Stimulated activated CD4-positive, alpha-beta T cell treated with anti-CD3 and anti-CD28 coated beads, Interleukin-12 subunit alpha, Interleukin-12 subunit beta, amount 100 ng/mL, for 24 hours (primary cell): ENCODE measurements at regions not wholly inside any gene's neighbourhood (a gene's known extent, or its start where the extent isn't known, plus 50 kb on each side); places are given as distances from the start of the nearest gene placed in this dataset.
"Not testable (repeated sequence)": the region's sequence is repeated elsewhere in the genome, so short reads cannot be mapped to it uniquely, and the experiment has no call there.

Experiments
- DNase-seq, 2 experiments: peaks; one replicate each; pipeline ENCODE4 v3.0.0-alpha.2; 2020; ENCODE audit warnings: low read depth in 2 of 2

DNA sequence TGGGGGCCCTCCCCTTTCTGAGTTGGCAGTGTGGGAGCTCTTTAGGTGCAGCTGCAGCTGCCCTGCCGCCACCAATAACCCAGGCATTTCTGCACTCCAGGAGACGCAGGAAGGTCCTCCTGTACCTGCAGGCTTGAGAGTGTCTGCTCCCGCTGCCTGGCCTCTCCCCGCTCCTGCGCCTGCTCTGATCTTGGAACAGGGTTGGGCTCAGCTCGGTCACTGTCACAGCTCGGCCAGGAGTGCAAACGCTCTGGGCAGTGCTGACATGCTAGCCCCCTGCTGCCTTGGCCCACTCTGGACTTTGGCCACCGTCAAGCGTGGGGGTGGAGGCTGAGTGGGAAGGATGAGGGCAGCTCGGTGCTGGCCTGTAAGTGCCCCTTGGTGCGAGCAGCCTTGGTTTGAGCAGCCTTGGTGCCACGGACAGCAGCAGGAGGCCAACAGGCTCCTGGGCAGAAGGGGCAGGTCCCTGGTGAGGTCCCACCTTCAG, 738.1 kb upstream of the GJE1 start:
- no peak for DNase-seq

DNA sequence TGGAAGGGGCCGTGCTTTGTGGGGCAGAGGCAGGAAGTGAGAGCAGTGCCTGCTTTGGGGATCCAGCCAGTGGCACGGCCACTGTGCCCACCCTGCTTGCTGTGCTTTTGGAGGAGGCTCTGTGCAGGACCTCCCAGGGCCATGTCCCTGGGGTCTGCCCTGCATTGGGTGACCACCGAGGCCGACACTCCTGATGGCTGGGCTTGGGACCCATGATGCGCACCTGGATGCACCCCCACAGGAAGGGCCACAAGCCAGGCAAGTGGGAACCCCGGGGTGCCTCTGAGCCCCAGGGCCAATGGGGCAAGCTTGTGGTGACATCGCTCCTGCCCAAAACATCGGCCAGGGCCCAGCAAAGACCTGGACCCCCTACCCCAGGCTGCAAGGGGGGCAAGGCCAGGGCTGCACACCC, 738.6 kb upstream of the GJE1 start:
- no peak for DNase-seq

DNA sequence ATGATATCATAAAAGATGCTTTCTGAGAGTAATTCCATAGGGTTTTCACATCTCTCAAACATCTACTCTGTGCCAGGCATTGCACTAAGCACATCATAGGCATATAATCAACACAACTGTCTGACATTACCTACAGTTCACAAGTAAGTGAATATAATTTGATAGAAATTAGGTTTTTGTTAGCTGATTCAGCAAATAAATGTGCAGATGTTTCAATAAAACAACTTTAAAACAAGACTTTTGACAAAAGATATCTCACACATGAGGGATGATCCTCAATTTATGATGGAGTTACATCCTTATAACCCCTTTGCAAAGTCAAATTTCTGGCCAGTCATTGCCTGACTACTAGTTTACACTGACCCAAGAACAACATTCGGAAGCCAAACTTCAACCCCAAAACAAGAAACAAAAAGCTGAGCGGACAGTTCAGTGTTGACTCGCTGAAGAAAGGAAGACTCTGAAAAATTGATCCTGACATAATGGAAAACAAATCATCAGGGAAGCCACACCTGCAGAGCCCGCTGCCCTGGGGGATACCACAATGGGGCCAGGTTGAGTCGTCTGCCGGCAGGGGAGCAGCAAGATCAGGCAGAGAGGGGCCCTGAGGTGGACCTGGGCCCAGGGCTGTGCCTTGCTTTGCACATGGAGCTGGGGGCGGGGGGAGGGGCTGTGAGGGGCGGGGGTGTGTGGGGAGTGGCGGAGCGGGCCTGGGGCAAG, 739.2 kb upstream of the GJE1 start:
- no peak for DNase-seq

DNA sequence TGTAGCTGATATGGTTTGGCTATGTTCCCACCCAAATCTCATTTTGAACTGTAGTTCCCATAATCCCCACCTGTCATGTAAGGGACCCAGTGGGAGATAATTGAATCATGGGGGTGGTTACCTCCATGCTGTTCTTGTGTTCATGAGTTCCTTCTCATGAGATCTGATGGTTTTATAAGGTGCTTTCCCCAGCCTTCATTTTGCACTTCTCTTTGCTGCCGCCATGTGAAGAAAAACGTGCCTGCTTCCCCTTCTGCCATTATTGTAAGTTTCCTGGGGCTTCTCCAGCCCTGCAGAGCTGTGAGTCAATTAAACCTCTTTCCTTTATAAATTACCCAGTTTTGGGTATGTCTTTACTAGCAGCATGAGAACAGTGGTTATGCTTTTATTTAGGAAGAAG, 741.6 kb upstream of the GJE1 start:
- DNase-seq: not testable (repeated sequence)

DNA sequence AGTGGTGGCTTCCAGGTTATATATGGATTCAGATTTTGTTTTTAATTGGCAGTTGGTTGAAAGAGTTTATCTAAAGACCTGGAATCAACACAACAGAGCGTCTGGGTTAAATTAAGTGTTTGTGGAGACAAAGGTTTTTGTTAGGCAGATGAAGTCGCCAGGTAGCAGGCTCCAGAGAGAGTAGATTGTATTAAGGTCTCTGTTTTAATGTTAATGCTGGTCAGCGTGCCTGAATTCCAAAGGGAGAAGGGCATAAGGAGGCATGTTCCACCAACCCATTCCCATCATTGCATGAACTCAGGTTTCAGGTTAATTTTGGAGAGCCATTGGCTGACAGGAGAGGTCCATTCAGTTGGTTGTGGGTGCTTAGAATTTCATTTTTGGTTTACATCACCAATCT, 744.1 kb upstream of the GJE1 start:
- DNase-seq: no peak

DNA sequence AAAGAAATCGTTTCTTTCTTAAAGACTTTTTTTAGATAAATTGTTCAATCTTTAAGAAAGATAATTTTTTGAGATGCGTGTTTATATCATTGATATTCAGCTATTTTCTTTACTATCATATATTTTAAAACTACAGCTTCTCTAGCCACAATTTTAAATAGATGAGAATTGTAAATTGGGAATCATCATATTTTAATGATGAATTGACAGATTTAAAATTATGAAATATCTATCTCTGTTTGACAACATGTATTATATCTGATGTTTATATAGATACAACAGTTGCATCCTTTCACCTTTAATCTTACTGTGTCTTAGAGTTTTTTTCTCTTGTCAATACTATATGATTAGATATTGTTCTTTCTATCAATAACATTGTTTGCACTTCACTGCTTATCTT, 762.3 kb upstream of the GJE1 start:
- DNase-seq: no peak

DNA sequence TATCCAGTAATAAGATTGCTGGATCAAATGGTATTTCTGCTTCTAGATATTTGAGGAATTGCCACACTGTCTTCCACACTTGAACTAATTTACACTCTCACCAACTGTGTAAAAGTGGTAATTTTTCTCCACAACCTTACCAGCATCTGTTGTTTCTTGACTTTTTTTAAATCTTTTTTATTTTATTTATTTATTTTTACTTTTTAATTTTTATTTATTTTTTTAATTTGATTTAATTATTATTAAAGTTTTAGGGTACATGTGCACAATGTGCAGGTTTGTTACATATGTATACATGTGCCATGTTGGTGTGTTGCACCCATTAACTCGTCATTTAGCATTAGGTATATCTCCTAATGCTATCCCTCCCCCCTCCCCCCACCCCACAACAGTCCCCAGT, 765.9 kb upstream of the GJE1 start:
- DNase-seq: not testable (repeated sequence)

DNA sequence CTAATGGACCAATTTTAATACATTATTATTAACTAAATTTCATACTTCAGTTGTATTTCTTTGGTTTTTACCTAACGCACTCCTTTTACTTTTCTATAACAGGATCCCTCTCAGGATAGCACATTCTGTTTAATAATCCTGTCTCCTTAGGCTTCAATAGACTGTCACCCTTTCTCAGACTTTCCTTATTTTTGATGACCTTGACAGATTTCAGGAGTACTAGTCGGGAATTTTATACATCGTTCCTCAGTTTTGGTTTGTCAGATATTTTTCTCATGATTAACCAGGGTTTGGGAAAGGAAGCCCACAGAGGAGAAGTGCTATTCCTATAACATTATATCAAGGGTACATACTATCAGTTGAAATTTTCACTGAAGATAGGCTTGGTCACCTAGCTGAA, 768.0 kb upstream of the GJE1 start:
- DNase-seq: no peak

DNA sequence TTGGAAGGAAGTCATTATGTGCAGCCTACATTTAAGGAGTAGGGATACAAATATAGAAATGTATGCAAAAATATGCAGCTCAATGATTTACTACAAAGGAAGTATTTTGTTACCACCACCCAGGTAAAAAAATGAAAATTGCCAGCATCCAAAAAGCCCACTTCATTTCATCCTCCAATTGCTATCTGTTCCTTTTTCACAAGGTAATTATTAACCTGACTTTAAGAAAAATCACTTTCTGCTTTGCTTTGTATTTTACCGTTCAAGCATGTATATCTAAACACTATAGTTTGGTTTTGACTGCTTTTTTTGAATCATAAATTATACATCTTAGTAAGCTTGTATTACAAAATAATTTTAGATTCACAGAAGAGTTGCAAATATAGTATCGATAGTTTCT, 768.5 kb upstream of the GJE1 start:
- DNase-seq: no peak

DNA sequence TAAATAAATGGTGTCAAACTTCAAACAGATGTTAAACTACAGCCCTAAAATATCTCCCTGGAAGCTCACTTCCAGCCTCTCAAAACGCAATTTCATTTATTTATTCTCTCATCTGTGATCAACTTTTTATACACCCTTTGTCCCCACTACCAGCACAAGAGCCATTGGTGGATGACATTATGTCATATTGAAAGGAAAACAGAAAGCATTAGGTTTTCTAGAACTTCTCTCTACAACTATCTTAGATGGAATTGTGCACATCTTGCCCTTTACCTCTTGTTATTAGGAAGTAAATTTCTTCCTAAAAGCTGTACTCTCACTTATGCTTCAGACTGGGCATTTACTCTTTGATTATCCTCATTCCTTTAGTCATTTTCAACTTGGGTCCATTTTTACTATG, 771.2 kb upstream of the GJE1 start:
- no peak for DNase-seq

DNA sequence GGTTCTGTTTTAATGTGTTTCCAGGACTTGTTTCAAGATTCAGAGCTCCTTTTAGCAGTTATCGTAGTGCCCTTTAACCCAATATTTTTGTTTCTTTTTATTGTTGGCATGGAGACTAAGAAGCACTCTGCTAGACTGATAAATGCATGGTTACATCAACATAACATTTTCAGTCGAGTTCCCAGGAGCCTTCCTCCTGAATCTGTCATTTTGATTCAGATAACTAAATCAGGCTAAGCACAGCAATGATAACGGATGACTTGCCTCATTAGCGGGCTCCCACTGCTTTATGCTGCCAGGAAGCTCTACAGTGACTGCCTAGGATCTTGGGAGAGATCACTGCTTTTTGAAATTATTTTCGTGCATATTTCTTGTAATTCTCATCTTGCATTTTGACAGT, 772.8 kb upstream of the GJE1 start:
- DNase-seq: no peak

DNA sequence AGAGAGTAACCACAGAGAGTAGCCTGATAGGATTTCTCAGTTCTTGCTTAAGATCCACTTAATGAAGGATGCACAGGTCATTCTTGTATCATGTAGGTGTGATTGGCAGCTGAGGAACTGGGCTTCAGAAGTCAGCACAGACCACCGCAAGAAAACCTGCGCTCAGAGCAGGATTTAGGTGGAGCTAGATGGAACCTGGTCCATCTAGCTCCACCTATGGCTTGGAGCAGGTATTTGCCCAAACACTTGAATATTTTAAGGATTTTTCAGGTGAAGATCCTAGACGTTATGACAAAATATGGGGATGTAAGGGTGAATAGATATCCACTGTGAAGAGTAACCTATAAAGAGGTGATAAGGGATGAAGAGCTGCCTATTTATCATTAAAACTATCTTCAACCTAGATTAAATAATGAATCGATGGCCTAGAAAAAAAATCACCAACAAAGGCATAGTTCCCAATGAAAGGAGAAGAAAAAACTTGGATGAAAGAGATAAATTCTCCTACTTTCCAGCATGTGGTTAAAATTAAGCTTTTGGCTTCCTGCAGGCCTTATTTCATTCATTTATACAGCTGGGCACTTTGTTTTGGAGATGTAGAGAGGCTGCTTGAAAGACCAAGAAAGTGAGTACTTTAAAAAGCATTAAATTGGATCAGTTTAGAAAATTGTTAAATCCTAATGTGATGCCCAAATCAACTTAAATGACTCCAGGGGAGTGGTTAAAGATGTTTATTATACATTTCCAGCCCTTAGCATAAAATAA, 778.4 kb upstream of the GJE1 start:
- DNase-seq: no peak

DNA sequence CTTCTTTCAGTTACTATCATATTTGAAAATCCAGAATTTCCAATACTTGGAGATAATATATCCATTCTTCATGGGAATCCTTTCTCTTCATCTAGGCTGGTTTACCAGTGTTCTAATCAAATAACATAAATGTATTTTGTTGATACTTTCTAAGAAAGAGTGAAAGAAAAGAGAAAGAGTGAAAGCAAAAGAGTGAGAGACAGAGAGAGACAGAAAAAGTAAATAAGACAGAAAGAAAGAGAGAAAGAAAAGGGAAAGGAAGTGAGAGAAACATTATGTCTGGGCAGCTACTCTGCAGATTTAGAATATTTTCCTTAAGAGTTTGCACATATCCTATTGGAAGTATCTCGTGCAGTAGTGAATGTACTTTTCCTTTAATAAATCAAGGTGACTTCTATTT, 781.0 kb upstream of the GJE1 start:
- no peak for DNase-seq

DNA sequence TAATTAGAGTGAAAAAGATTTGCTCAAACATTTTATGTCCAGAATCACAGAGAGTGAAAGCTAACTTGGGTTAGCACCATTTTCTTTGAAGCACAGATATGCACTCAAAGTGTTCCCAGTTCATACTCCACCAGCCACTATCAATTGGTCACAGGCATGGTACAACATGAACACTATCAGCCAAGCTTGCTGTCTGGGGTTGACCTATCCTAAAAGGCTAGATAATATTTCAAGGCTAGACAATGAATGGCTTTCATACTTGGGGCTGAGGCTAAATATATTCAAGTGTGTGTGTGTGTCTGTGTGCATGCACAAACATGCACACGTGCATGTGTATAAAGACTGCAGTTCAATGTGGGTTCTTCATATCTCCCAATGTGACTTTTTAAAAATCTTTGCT, 783.0 kb upstream of the GJE1 start:
- DNase-seq: no peak

DNA sequence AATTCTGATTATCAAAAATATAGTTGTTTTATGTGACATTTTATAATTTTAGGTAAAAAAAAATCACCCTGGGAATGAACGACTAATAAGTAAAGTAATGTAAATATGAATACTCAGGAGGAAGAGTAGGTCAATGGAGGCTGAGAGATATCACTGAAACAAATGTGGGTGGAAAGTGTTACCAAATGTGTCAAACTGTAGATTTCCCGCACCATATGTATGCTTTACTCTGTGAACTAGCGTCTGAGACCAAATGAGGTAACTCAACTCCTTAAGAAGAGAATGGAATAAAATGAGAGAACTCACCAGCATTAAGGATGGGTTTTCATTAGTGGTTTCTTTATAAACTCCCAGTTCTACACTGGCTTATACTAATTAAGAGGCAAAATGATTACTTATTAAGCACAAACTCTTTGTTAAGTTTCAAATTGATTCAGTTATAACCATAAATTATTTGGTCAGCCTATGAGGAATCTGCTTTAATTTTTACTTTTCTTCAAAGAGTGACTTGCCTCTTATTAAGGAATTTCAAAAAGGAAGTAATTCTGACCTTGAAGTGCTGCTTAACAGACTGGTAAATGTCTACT, 784.7 kb upstream of the GJE1 start:
- no peak for DNase-seq

DNA sequence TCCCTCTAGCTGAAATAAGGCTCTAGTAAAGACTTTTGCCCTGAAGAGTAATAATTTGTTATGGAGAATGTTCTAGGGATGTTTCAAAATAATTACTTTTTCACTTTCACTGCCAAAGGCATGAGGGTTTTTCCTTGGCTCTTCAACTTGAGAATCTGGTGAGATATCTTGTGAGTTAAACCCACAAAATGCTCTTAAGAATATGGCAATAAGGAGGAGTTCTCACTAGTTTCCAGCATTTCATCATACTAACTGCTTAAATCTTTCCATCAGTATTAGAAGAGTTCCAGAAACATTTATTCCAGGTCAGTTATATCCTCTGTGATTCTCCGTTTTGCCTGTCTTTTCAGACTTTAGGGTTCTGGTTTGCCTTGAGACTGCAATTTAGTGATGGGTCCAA, 785.6 kb upstream of the GJE1 start:
- DNase-seq: no peak

DNA sequence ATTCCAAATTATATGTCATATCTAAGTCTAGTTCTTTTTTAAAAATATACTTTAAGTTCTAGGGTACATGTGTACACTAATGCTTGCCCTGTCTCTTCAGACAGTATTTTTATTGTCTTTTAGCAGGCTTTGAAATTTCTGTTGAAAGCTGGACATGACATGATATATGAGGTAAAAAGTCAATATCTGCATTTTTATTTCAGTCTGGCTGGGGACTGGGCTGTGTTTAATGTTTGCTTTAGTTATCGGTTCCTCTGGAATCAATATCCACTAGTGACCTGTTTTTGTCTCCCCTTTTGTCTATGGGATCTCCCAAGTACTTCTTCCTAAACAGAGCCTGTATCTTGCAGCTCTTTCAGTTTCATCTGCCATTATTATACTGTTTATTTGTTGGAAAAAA, 786.2 kb upstream of the GJE1 start:
- DNase-seq: no peak

DNA sequence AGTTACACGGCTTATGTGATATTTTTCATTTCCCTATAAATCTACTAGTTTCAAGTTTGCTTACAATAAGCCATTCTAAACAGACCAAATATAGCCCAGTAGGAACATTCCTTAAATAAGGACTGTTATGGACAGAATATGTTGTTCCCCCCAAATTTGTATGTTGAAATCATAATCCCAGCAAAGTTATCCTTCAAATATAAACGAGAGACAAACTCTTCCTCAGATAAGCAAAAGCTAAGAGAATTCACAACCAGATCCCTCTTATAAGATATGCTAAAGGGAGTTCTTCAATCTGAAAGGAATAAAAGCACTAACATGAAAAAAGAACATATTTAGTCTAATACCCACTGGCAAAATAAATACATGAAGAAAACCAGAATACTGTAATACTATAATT, 795.5 kb upstream of the GJE1 start:
- DNase-seq: no peak

DNA sequence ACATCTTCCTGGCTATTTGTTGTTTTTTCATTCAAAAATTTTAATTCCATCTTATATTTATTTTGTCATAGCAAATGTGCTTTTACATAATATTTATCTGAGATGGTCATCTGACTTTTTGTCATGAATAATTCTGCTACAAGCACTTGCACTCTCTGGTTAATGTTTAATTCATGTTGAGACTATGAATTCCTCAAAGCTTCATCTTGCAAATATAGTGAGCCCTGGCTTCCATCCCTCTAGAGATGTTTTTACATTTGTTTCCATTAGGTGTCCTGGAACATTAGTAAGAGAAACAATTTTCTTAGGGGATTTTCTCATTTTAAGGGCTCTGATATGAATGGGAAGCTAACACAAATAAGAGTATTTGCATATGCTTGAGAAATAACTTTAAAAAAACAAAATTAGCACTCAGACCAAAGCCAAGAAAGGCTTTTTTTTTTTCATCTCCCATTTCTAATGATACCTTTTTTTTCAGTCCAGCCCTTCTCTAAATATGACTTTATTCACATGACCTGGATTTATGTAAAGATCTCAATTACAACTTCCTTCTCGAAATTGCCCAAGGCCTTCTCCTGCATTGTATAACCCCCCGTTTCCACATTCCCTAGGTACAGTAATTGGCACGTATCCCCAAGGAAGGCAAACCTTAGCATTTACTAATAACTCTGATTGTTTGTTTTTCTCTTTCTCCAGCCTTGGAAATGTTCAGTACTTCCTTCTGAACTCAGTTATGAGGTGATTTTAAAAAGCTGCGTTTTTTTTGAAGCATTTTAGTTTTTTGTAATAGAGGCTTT, 797.0 kb upstream of the GJE1 start:
- DNase-seq: no peak

DNA sequence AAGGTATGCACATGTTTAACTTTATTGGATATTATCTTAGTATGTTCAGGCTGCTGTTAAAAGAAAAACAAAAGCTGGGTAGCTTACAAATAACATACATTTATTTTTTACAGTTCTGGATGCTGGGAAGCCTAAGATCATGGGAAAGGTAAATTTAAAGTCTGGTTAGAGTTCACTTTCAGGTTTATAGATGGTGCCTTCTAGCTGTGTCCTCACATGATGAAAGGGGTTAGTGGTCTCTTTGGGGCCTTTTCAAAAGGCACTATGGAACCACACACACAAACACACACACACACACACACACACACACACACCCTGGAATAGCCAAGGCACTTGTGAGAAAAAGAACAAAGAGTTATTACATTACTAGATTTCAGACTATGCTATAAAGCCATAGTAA, 805.8 kb upstream of the GJE1 start:
- no peak for DNase-seq

DNA sequence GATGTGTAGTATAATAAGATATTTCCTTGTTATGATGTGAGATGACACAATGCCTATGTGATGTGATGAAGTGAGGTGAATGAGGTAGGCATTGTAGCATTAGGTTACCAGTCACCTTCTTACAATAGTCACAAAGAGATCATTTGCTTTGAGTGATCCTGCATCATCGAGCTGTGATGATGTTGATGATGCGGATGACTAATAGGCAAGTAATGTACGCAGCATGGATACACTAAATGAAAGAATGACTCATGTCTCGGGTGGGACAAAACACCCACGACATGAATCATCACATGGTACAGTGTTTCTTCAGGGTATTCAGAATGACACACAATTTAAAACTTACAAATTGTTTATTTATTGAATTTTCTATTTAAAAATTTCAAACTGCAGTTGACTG, 806.3 kb upstream of the GJE1 start:
- peak; percentile 17 to 24 for DNase-seq
